Caco-2 (cell line): ENCODE measurements at regions not wholly inside any gene's neighbourhood (a gene's known extent, or its start where the extent isn't known, plus 50 kb on each side); places are given as distances from the start of the nearest gene placed in this dataset.

Source experiments
- BruUV-seq: library from RNA; stranded (reverse); fragments of 400-500 nt; replicated peaks from 2 replicates; lab custom pipeline; 2021; lab: Mats Ljungman, UMichigan
- CTCF ChIA-PET: fragments of 300-600 bp; sonication (Branson Sonifier 250); formaldehyde crosslinking; loops from one replicate; lab custom pipeline; 2022; ENCODE audit warnings: antibody characterized with exemption; lab: Charles Lee
- POLR2A ChIA-PET: fragments of 300-600 bp; sonication (Branson Sonifier 250); formaldehyde crosslinking; loops from one replicate; lab custom pipeline; 2022; ENCODE audit warnings: antibody characterized with exemption; lab: Charles Lee
- DNase-seq, 2 experiments: peaks; one replicate each; pipeline versions ENCODE4 v3.0.0 to v3.0.0-alpha.2; 2020 to 2022
- H3K27me3 ChIP-seq: replicated peaks from 2 replicates; pipeline ENCODE4 v1.6.0; 2011; ENCODE audit warnings: low read length; ENCODE audit not compliant: control insufficient read depth, insufficient read depth
- H3K36me3 ChIP-seq: 2 replicates; pipeline ENCODE4 v1.5.1; 2011; ENCODE audit warnings: low read length; ENCODE audit not compliant: control insufficient read depth, insufficient read depth
- H3K4me1 ChIP-seq: fragments of 250-450 bp; sonication (Bioruptor Pico); 2 replicates; pipeline ENCODE4 v1.5.1; 2020; ENCODE audit warnings: mild to moderate bottlenecking
- H3K4me3 ChIP-seq: 2 replicates; pipeline ENCODE4 v1.5.1; 2011; ENCODE audit warnings: low read depth, mild to moderate bottlenecking, control low read depth, low read length
- H3K9me3 ChIP-seq: fragments of 250-450 bp; sonication (Bioruptor Pico); 2 replicates; pipeline ENCODE4 v1.5.1; 2020; ENCODE audit warnings: mild to moderate bottlenecking, moderate library complexity
- H3K27ac Mint-ChIP-seq: one replicate; pipeline ENCODE4 v1.8.0; 2022; ENCODE audit warnings: mixed read lengths; ENCODE audit not compliant: unreplicated experiment
- H3K27me3 Mint-ChIP-seq: one replicate; pipeline ENCODE4 v1.8.0; 2022; ENCODE audit warnings: mixed read lengths; ENCODE audit not compliant: insufficient read depth, unreplicated experiment
- H3K36me3 Mint-ChIP-seq: one replicate; pipeline ENCODE4 v1.8.0; 2022; ENCODE audit warnings: mild to moderate bottlenecking, mixed read lengths; ENCODE audit not compliant: insufficient read depth, unreplicated experiment
- H3K4me1 Mint-ChIP-seq: one replicate; pipeline ENCODE4 v1.8.0; 2022; ENCODE audit warnings: low read depth, mixed read lengths; ENCODE audit not compliant: unreplicated experiment
- H3K4me3 Mint-ChIP-seq: one replicate; pipeline ENCODE4 v1.8.0; 2022; ENCODE audit warnings: mild to moderate bottlenecking, moderate library complexity, mixed read lengths; ENCODE audit not compliant: unreplicated experiment
- H3K9me3 Mint-ChIP-seq: one replicate; pipeline ENCODE4 v1.8.0; 2022; ENCODE audit warnings: mixed read lengths; ENCODE audit not compliant: unreplicated experiment
- intact Hi-C: fragments of 100-400 bp; cut with micrococcal nuclease; formaldehyde crosslinking; loops from one replicate; pipeline ENCODE4 v1.10.0; 2022; ENCODE audit not compliant: unreplicated experiment
- TF ChIP-seq, protein P1 (sequence below), 2 experiments: fragments of 200-600 bp in 1 of 2; IDR thresholded peaks; 1 replicate in 1 of 2; 2 replicates in 1 of 2; pipeline versions ENCODE4 v1.5.1 to v1.8.0; 2011 to 2022; ENCODE audit warnings: antibody characterized with exemption in 1 of 2, control low read depth in 1 of 2, inconsistent platforms in 1 of 2, low read depth in 1 of 2, low read length in 1 of 2, mild to moderate bottlenecking in 1 of 2, moderate library complexity in 1 of 2; ENCODE audit not compliant: insufficient read depth in 1 of 2, severe bottlenecking in 1 of 2, unreplicated experiment in 1 of 2

DNA sequence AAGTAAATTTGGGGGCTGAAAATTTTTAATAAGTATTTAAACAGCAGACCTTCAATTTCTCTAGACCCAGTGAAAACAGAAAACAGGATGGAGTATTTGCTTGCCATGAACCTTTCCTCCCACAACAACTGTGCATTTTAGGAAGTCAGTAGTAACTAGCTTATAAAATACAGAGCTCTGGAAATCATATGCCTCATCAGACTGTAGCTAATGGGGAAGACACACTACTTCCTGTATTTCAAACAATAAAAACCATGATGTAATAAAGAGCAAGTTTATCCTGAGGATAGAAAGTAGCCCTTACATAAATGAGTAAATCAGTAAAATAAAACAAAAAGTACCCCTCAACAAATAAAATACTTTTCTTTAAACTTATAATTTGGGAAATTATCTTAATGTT, 280.1 kb upstream of the ZFP42 start:
- TF ChIP-seq, protein P1, sequence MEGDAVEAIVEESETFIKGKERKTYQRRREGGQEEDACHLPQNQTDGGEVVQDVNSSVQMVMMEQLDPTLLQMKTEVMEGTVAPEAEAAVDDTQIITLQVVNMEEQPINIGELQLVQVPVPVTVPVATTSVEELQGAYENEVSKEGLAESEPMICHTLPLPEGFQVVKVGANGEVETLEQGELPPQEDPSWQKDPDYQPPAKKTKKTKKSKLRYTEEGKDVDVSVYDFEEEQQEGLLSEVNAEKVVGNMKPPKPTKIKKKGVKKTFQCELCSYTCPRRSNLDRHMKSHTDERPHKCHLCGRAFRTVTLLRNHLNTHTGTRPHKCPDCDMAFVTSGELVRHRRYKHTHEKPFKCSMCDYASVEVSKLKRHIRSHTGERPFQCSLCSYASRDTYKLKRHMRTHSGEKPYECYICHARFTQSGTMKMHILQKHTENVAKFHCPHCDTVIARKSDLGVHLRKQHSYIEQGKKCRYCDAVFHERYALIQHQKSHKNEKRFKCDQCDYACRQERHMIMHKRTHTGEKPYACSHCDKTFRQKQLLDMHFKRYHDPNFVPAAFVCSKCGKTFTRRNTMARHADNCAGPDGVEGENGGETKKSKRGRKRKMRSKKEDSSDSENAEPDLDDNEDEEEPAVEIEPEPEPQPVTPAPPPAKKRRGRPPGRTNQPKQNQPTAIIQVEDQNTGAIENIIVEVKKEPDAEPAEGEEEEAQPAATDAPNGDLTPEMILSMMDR (IDR thresholded peaks at IDR 0.05; ENCODE audit: insufficient read depth in 1 of 2, low read depth in 1 of 2, low read length in 1 of 2, severe bottlenecking in 1 of 2, unreplicated experiment in 1 of 2), result no peak
- DNase-seq, result no peak
- Mint-ChIP-seq H3K27me3 (no peaks in the 10 kb centered on the region), H3K36me3 (no peaks in the 10 kb centered on the region), H3K27ac (no peak overlapping the region), H3K4me3 (no peak overlapping the region), H3K9me3 (no peaks in the 10 kb centered on the region), H3K4me1 (no peaks in the 10 kb centered on the region)
- Histone ChIP-seq H3K9me3 (peaks cover 6% of the 10 kb centered on the region; the same call in 1 of the 2 replicates), H3K36me3 (no peaks in the 10 kb centered on the region), H3K4me3 (no peak overlapping the region), H3K27me3 (no peaks in the 10 kb centered on the region), H3K4me1 (no peaks in the 10 kb centered on the region)
- intact Hi-C loops, result no loop called here
- ChIA-PET CTCF (no interaction called here), POLR2A (no interaction called here)
- no TSS peak for BruUV-seq

DNA sequence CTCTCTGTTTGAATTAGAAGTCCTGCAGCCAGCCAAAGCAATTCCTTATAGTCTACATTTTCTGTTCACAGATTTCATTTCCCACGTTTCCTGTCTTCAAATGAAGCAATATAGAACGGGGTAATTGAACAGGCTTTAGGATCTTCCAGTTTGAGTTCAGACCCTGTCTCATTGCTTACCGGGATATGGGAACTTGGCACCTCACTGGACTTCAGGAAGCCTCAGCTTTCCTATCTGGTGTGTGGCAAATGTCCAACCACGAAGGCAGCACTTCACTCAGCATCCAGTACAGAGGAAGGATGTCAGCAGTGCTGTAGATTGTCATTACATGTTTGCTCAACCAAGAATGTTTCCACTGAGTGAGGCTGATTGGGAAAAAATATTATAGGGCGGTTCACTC, 271.1 kb upstream of the ZFP42 start:
- Histone ChIP-seq H3K4me1 (no peaks in the 10 kb centered on the region), H3K27me3 (no peaks in the 10 kb centered on the region), H3K4me3 (no peak overlapping the region), H3K36me3 (no peaks in the 10 kb centered on the region), H3K9me3 (no peaks in the 10 kb centered on the region)
- POLR2A ChIA-PET, result no interaction called here
- peaks cover 4% of the 10 kb centered on the region for H3K27me3 Mint-ChIP-seq
- H3K9me3 Mint-ChIP-seq, result no peaks in the 10 kb centered on the region
- DNase-seq, result no peak
- intact Hi-C loops, result no loop called here
- no peaks in the 10 kb centered on the region for H3K4me1 Mint-ChIP-seq
- CTCF ChIA-PET, result no interaction called here
- H3K27ac Mint-ChIP-seq, result no peak overlapping the region
- no TSS peak for BruUV-seq
- H3K4me3 Mint-ChIP-seq, result no peak overlapping the region
- H3K36me3 Mint-ChIP-seq, result no peaks in the 10 kb centered on the region
- TF ChIP-seq, protein P1 (IDR thresholded peaks at IDR 0.05; ENCODE audit: insufficient read depth in 1 of 2, low read depth in 1 of 2, low read length in 1 of 2, severe bottlenecking in 1 of 2, unreplicated experiment in 1 of 2), result no peak

DNA sequence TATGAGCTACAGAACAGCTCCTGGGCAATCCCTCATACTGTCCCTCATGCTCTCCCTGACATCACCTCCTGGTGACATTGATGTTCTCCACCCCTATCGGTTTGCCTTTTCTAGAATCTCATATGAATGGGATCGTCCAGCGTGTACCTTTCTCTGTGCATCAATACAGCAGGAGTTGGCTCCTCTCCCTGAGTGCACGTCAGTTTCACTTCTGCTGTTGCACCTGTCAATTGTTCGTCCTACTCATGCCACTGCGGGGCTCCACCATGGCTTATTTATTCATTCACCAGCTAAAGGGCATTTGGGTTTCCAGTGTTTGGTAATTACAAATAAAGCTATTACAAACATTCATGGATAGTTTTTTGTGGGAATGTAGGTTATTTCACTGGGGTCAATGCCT, 269.1 kb upstream of the ZFP42 start:
- Mint-ChIP-seq H3K4me3 (no peak overlapping the region), H3K9me3 (no peaks in the 10 kb centered on the region), H3K27me3 (peaks cover 4% of the 10 kb centered on the region), H3K4me1 (no peaks in the 10 kb centered on the region), H3K36me3 (no peaks in the 10 kb centered on the region), H3K27ac (no peak overlapping the region)
- Histone ChIP-seq H3K9me3 (no peaks in the 10 kb centered on the region), H3K36me3 (no peaks in the 10 kb centered on the region), H3K4me1 (no peaks in the 10 kb centered on the region), H3K27me3 (no peaks in the 10 kb centered on the region), H3K4me3 (no peak overlapping the region)
- TF ChIP-seq, protein P1 (IDR thresholded peaks at IDR 0.05; ENCODE audit: insufficient read depth in 1 of 2, low read depth in 1 of 2, low read length in 1 of 2, severe bottlenecking in 1 of 2, unreplicated experiment in 1 of 2), result no peak
- ChIA-PET POLR2A (no interaction called here), CTCF (no interaction called here)
- no TSS peak for BruUV-seq
- no peak for DNase-seq
- intact Hi-C loops, result no loop called here
